CD14-positive monocyte (primary cell): ENCODE measurements at regions not wholly inside any gene's neighbourhood (a gene's known extent, or its start where the extent isn't known, plus 50 kb on each side); places are given as distances from the start of the nearest gene placed in this dataset.

Source experiments
- DNase-seq, 3 donors: peaks; one replicate each; pipeline ENCODE4 v3.0.0-alpha.2; 2011 to 2022
- H2AFZ ChIP-seq: 2 replicates; pipeline ENCODE4 v1.6.0; 2012; ENCODE audit warnings: mild to moderate bottlenecking, low read depth, low read length, inconsistent platforms; ENCODE audit not compliant: insufficient read depth, poor library complexity, severe bottlenecking
- H3K27ac ChIP-seq, 2 donors: 1 replicate in 1 of 2; 2 replicates in 1 of 2; pipeline ENCODE4 v1.5.1; 2012 to 2013; ENCODE audit warnings: low read length in 2 of 2, control low read depth in 1 of 2, inconsistent platforms in 1 of 2, low read depth in 1 of 2, mild to moderate bottlenecking in 1 of 2
- H3K27me3 ChIP-seq, 2 donors: one replicate each; pipeline versions ENCODE4 v1.6.0 to v1.6.1; 2011 to 2013; ENCODE audit warnings: low read length in 2 of 2; ENCODE audit not compliant: control insufficient read depth in 2 of 2, insufficient read depth in 2 of 2
- H3K36me3 ChIP-seq, 2 donors: replicated peaks in 1 of 2; 1 replicate in 1 of 2; 2 replicates in 1 of 2; pipeline versions ENCODE4 v1.5.1 to v1.6.1; 2012 to 2013; ENCODE audit warnings: low read length in 2 of 2, control low read depth in 1 of 2, inconsistent platforms in 1 of 2, mild to moderate bottlenecking in 1 of 2; ENCODE audit not compliant: insufficient read depth in 2 of 2, control insufficient read depth in 1 of 2
- H3K4me1 ChIP-seq, 2 donors: 1 replicate in 1 of 2; 2 replicates in 1 of 2; pipeline versions ENCODE4 v1.5.1 to v1.6.1; 2012 to 2013; ENCODE audit warnings: low read length in 2 of 2, control low read depth in 1 of 2, inconsistent platforms in 1 of 2, mild to moderate bottlenecking in 1 of 2, moderate library complexity in 1 of 2; ENCODE audit not compliant: insufficient read depth in 2 of 2, control insufficient read depth in 1 of 2
- H3K4me2 ChIP-seq: replicated peaks from 2 replicates; pipeline ENCODE3; 2012; ENCODE audit warnings: low read length, moderate library complexity, mild to moderate bottlenecking; ENCODE audit not compliant: poor library complexity, severe bottlenecking; ENCODE audit errors: extremely low read depth
- H3K4me3 ChIP-seq, 3 experiments: fragments of 200-600 bp in 1 of 3; sonication (generic) in 1 of 3; replicated peaks in 1 of 3; 1 replicate in 2 of 3; 2 replicates in 1 of 3; pipeline ENCODE4 v1.5.1; 2011 to 2013; ENCODE audit warnings: low read length in 3 of 3, mild to moderate bottlenecking in 3 of 3, control low read depth in 2 of 3, low read depth in 2 of 3, inconsistent platforms in 1 of 3, moderate library complexity in 1 of 3
- H3K79me2 ChIP-seq: 2 replicates; pipeline ENCODE4 v1.6.0; 2012; ENCODE audit warnings: mild to moderate bottlenecking, control low read depth, inconsistent platforms, low read length, moderate library complexity; ENCODE audit not compliant: insufficient read depth
- H3K9ac ChIP-seq: 2 replicates; pipeline ENCODE4 v1.6.0; 2017; ENCODE audit warnings: low read length, mild to moderate bottlenecking; ENCODE audit not compliant: insufficient read depth, poor library complexity, severe bottlenecking
- H3K9me3 ChIP-seq, 2 donors: replicated peaks in 1 of 2; 1 replicate in 1 of 2; 2 replicates in 1 of 2; pipeline versions ENCODE4 v1.5.1 to v1.6.1; 2012 to 2013; ENCODE audit warnings: low read length in 2 of 2, control low read depth in 1 of 2; ENCODE audit not compliant: control insufficient read depth in 1 of 2, insufficient read depth in 1 of 2
- H4K20me1 ChIP-seq: 2 replicates; pipeline ENCODE4 v1.6.0; 2012; ENCODE audit warnings: mild to moderate bottlenecking, low read length, control low read depth, moderate library complexity; ENCODE audit not compliant: insufficient read depth
- H3K27ac Mint-ChIP-seq, 7 donors: one replicate each; pipeline ENCODE4 v1.8.0; 2020; ENCODE audit warnings: mild to moderate bottlenecking in 7 of 7, mixed read lengths in 7 of 7, moderate library complexity in 6 of 7, inconsistent platforms in 2 of 7
- H3K27me3 Mint-ChIP-seq, 3 donors: one replicate each; pipeline ENCODE4 v1.8.0; 2021 to 2022; ENCODE audit warnings: low read depth in 3 of 3, mild to moderate bottlenecking in 3 of 3, mixed read lengths in 3 of 3, moderate library complexity in 3 of 3, inconsistent platforms in 1 of 3
- H3K36me3 Mint-ChIP-seq, 2 donors: one replicate each; pipeline ENCODE4 v1.8.0; 2020; ENCODE audit warnings: mixed read lengths in 2 of 2, inconsistent platforms in 1 of 2, mild to moderate bottlenecking in 1 of 2
- H3K4me1 Mint-ChIP-seq: one replicate; pipeline ENCODE4 v1.8.0; 2020; ENCODE audit warnings: mild to moderate bottlenecking, mixed read lengths
- H3K4me3 Mint-ChIP-seq, 2 donors: one replicate each; pipeline ENCODE4 v1.8.0; 2020; ENCODE audit warnings: mild to moderate bottlenecking in 2 of 2, mixed read lengths in 2 of 2, moderate library complexity in 1 of 2
- H3K9me3 Mint-ChIP-seq, 7 donors: one replicate each; pipeline ENCODE4 v1.8.0; 2020 to 2022; ENCODE audit warnings: mixed read lengths in 7 of 7, mild to moderate bottlenecking in 6 of 7, moderate library complexity in 6 of 7, inconsistent platforms in 2 of 7
- WGBS: methylation state at CpG from one replicate; pipeline ENCODE4 v1.1.5; 2013; ENCODE audit warnings: missing lambda C conversion rate; ENCODE audit not compliant: insufficient coverage; 5-methylcytosine and 5-hydroxymethylcytosine counted together
- intact Hi-C, 2 donors: fragments of 100-400 bp; cut with micrococcal nuclease; formaldehyde crosslinking; loops; one replicate each; pipeline versions ENCODE4 v1.15.0 to v1.15.1; 2023
- TF ChIP-seq, protein P1 (sequence below): fragments of 200-600 bp; IDR thresholded peaks from one replicate; pipeline ENCODE4 v1.8.0; 2022; ENCODE audit warnings: antibody characterized with exemption, mild to moderate bottlenecking

DNA sequence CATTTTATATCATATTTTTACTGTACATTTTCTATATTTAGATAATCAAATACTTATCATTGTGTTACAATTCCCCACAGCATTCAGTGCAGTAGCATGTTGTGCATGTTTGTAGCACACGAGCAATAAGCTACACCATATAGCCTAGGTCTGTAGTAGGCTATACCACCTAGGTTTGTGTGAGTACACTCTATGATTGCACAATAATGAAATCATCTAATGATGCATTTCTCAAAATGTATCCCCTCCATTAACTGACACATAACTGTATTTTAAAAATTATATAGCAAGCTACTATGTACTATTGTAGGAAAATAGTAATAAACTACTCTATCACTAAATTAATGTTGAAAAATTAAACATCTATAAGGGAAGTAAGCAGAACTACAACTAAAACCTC is 518.4 kb upstream of the PABPC4L start:
- Mint-ChIP-seq H3K27ac (no peak overlapping the region), H3K4me3 (no peak overlapping the region), H3K27me3 (no peaks in the 10 kb centered on the region), H3K36me3 (no peaks in the 10 kb centered on the region), H3K9me3 (peaks cover 0 to 2% (median 0%) of the 10 kb centered on the region in 7 donors), H3K4me1 (no peaks in the 10 kb centered on the region)
- no peak overlapping the region for H3K27ac ChIP-seq
- H2AFZ ChIP-seq, result no peak overlapping the region
- TF ChIP-seq, protein P1, sequence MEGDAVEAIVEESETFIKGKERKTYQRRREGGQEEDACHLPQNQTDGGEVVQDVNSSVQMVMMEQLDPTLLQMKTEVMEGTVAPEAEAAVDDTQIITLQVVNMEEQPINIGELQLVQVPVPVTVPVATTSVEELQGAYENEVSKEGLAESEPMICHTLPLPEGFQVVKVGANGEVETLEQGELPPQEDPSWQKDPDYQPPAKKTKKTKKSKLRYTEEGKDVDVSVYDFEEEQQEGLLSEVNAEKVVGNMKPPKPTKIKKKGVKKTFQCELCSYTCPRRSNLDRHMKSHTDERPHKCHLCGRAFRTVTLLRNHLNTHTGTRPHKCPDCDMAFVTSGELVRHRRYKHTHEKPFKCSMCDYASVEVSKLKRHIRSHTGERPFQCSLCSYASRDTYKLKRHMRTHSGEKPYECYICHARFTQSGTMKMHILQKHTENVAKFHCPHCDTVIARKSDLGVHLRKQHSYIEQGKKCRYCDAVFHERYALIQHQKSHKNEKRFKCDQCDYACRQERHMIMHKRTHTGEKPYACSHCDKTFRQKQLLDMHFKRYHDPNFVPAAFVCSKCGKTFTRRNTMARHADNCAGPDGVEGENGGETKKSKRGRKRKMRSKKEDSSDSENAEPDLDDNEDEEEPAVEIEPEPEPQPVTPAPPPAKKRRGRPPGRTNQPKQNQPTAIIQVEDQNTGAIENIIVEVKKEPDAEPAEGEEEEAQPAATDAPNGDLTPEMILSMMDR, result no peak
- H3K36me3 ChIP-seq, result no peaks in the 10 kb centered on the region
- no peak overlapping the region for H3K4me2 ChIP-seq
- no peaks in the 10 kb centered on the region for H3K4me1 ChIP-seq
- intact Hi-C loops, result no loop called here
- no peaks in the 10 kb centered on the region for H4K20me1 ChIP-seq
- WGBS, result no CpG with 5 or more reads among the region's 1 CpG
- no peaks in the 10 kb centered on the region for H3K9me3 ChIP-seq
- DNase-seq, result no peak
- H3K4me3 ChIP-seq, result no peak overlapping the region
- no peak overlapping the region for H3K9ac ChIP-seq
- H3K27me3 ChIP-seq, result no peaks in the 10 kb centered on the region
- H3K79me2 ChIP-seq, result no peaks in the 10 kb centered on the region

DNA sequence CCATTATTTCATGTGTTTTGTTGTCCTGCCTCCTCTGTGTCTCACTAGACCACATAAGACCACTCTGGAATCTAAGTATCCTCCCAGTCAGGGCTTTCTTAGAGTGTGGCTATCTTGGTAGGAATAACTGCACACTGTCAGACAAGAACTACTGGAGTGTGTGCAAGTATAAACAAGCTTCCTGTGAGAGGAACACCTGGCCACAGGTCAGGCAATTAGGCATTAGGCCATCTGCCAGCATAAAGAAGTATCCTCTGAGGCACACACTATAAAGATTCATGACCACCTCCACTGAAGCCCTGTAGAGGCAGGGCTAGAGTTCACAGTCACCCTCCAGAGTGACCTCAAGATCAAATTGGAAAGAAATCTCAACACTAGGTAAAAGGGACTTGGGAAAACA is 507.0 kb upstream of the PABPC4L start:
- Histone ChIP-seq H2AFZ (no peak overlapping the region), H3K79me2 (no peaks in the 10 kb centered on the region), H3K4me2 (no peak overlapping the region), H3K4me1 (no peaks in the 10 kb centered on the region), H4K20me1 (no peaks in the 10 kb centered on the region), H3K9ac (no peak overlapping the region), H3K27ac (no peak overlapping the region), H3K36me3 (no peaks in the 10 kb centered on the region), H3K4me3 (no peak overlapping the region), H3K9me3 (no peaks in the 10 kb centered on the region), H3K27me3 (no peaks in the 10 kb centered on the region)
- no peaks in the 10 kb centered on the region for H3K36me3 Mint-ChIP-seq
- TF ChIP-seq, protein P1, result no peak
- H3K4me1 Mint-ChIP-seq, result no peaks in the 10 kb centered on the region
- no peak overlapping the region for H3K27ac Mint-ChIP-seq
- H3K9me3 Mint-ChIP-seq, result peaks cover 0 to 5% (median 3%) of the 10 kb centered on the region in 7 donors
- no peak overlapping the region for H3K4me3 Mint-ChIP-seq
- DNase-seq, result no peak
- intact Hi-C loops, result no loop called here
- no peaks in the 10 kb centered on the region for H3K27me3 Mint-ChIP-seq
